ENCODE measurements at regions not wholly inside any gene's neighbourhood (a gene's known extent, or its start where the extent isn't known, plus 50 kb on each side); places are given as distances from the start of the nearest gene placed in this dataset.
"Not testable (repeated sequence)": the region's sequence is repeated elsewhere in the genome, so short reads cannot be mapped to it uniquely, and the experiment has no call there.

- DNase-seq (ENCODE audit: low read depth), result no peak
Measured at GRCh38 chr6:139706912-139707311, 332.5 kb upstream of the CITED2 start.

- no peak for DNase-seq (ENCODE audit: low read depth)
Measured at GRCh38 chr6:139705284-139705683, 330.8 kb upstream of the CITED2 start.

- DNase-seq (ENCODE audit: low read depth), result no peak
Measured at GRCh38 chr6:139703780-139704179, 329.3 kb upstream of the CITED2 start.

GRCh38 chr6:139702706-139703105 is 328.3 kb upstream of the CITED2 start:
- DNase-seq (ENCODE audit: low read depth), result no peak

GRCh38 chr6:139701695-139702094 is 327.2 kb upstream of the CITED2 start:
- no peak for DNase-seq (ENCODE audit: low read depth)

- DNase-seq (ENCODE audit: low read depth), result no peak
Measured at GRCh38 chr6:139701003-139701402, 326.6 kb upstream of the CITED2 start.

GRCh38 chr6:139699911-139700310 is 325.5 kb upstream of the CITED2 start:
- no peak for DNase-seq (ENCODE audit: low read depth)

- no peak for DNase-seq (ENCODE audit: low read depth)
Measured at GRCh38 chr6:139699335-139699734, 324.9 kb upstream of the CITED2 start.

GRCh38 chr6:139698526-139699176 is 324.2 kb upstream of the CITED2 start:
- no peak for DNase-seq (ENCODE audit: low read depth)

GRCh38 chr6:139697856-139698255 is 323.4 kb upstream of the CITED2 start:
- DNase-seq (ENCODE audit: low read depth), result not testable (repeated sequence)

GRCh38 chr6:139696991-139697390 is 322.5 kb upstream of the CITED2 start:
- DNase-seq (ENCODE audit: low read depth), result not testable (repeated sequence)

- no peak for DNase-seq (ENCODE audit: low read depth)
Measured at GRCh38 chr6:139695361-139695760, 320.9 kb upstream of the CITED2 start.

GRCh38 chr6:139693735-139694134 is 319.3 kb upstream of the CITED2 start:
- no peak for DNase-seq (ENCODE audit: low read depth)

- DNase-seq (ENCODE audit: low read depth), result no peak
Measured at GRCh38 chr6:139690007-139690406, 315.6 kb upstream of the CITED2 start.

- DNase-seq (ENCODE audit: low read depth), result no peak
Measured at GRCh38 chr6:139687055-139687454, 312.6 kb upstream of the CITED2 start.

- DNase-seq (ENCODE audit: low read depth), result no peak
Measured at GRCh38 chr6:139686308-139686707, 311.9 kb upstream of the CITED2 start.

- no peak for DNase-seq (ENCODE audit: low read depth)
Measured at GRCh38 chr6:139685009-139685408, 310.6 kb upstream of the CITED2 start.

- DNase-seq (ENCODE audit: low read depth), result no peak
Measured at GRCh38 chr6:139680819-139681218, 306.4 kb upstream of the CITED2 start.

- no peak for DNase-seq (ENCODE audit: low read depth)
Measured at GRCh38 chr6:139679516-139680179, 305.2 kb upstream of the CITED2 start.

- DNase-seq (ENCODE audit: low read depth), result no peak
Measured at GRCh38 chr6:139676718-139677117, 302.3 kb upstream of the CITED2 start.

- no peak for DNase-seq (ENCODE audit: low read depth)
Measured at GRCh38 chr6:139666284-139666683, 291.8 kb upstream of the CITED2 start.

- no peak for DNase-seq (ENCODE audit: low read depth)
Measured at GRCh38 chr6:139663996-139664395, 289.5 kb upstream of the CITED2 start.

GRCh38 chr6:139659711-139660110 is 285.3 kb upstream of the CITED2 start:
- no peak for DNase-seq (ENCODE audit: low read depth)

- no peak for DNase-seq (ENCODE audit: low read depth)
Measured at GRCh38 chr6:139659196-139659595, 284.7 kb upstream of the CITED2 start.
